ENCODE measurements at regions not wholly inside any gene's neighbourhood (a gene's known extent, or its start where the extent isn't known, plus 50 kb on each side); places are given as distances from the start of the nearest gene placed in this dataset.

- TF ChIP-seq ZNF114 (CRISPR knock-in tag; IDR thresholded peaks at IDR 0.05) (no peak), REST (IDR thresholded peaks at IDR 0.05; ENCODE audit: unreplicated experiment) (no peak), STAT1 (IDR thresholded peaks at IDR 0.05; ENCODE audit: unreplicated experiment) (no peak), EZH2 (IDR thresholded peaks at IDR 0.05; ENCODE audit: low read depth, unreplicated experiment) (no peak)
Measured at GRCh38 chr4:103907414-103907813, 187.6 kb upstream of the TACR3 start (continued).

GRCh38 chr4:103904123-103904522 is 184.3 kb upstream of the TACR3 start:
- DNase-seq (ENCODE audit: low spot score) (no peak), ATAC-seq (no peak)
- no peak overlapping the region for H3K4me3 Mint-ChIP-seq
- Histone ChIP-seq H3K79me2 (replicated peaks; ENCODE audit: insufficient read depth) (no peaks in the 10 kb centered on the region), H3K27ac (ENCODE audit: low read depth) (no peak overlapping the region), H3K27me3 (ENCODE audit: insufficient read depth) (no peaks in the 10 kb centered on the region), H3K4me3 (no peak overlapping the region), H3F3A (replicated peaks; ENCODE audit: low read depth) (no peaks in the 10 kb centered on the region), H3K36me3 (ENCODE audit: insufficient read depth) (no peaks in the 10 kb centered on the region), H3K4me2 (no peak overlapping the region), H3K4me1 (ENCODE audit: insufficient read depth) (no peaks in the 10 kb centered on the region), H2AFZ (no peak overlapping the region), H4K20me1 (replicated peaks; ENCODE audit: insufficient read depth) (no peaks in the 10 kb centered on the region), H3K9me2 (ENCODE audit: insufficient read depth) (peaks cover 6% of the 10 kb centered on the region; the same call in 1 of the 2 replicates)
- H3K9me3 Mint-ChIP-seq = peaks cover 7% of the 10 kb centered on the region; the same call in 1 of the 3 replicates
- no peaks in the 10 kb centered on the region for H3K27me3 Mint-ChIP-seq (ENCODE audit: insufficient read depth, low read depth, poor library complexity)
- H3K4me1 Mint-ChIP-seq = no peaks in the 10 kb centered on the region
- H3K36me3 Mint-ChIP-seq (ENCODE audit: low read depth) = peaks cover 4% of the 10 kb centered on the region; the same call in 1 of the 3 replicates
- no peak overlapping the region for H3K27ac Mint-ChIP-seq
- TF ChIP-seq NANOG (IDR thresholded peaks at IDR 0.05; ENCODE audit: borderline replicate concordance) = no peak
- no peak for TF ChIP-seq JUNB (IDR thresholded peaks at IDR 0.05; ENCODE audit: unreplicated experiment)
- TF ChIP-seq REST (IDR thresholded peaks at IDR 0.05; ENCODE audit: unreplicated experiment) = no peak
- no peak for TF ChIP-seq CTCF (conservative IDR thresholded peaks at IDR 0.05; ENCODE audit: low read depth in 2 of 2)
- TF ChIP-seq CREB1 (CRISPR knock-in tag; IDR thresholded peaks at IDR 0.05; ENCODE audit: low read depth) = no peak
- no peak for TF ChIP-seq EZH2phosphoT487 (IDR thresholded peaks at IDR 0.05; ENCODE audit: unreplicated experiment)
- no peak for TF ChIP-seq EZH2 (IDR thresholded peaks at IDR 0.05; ENCODE audit: low read depth, unreplicated experiment)
- no peak for TF ChIP-seq STAT1 (IDR thresholded peaks at IDR 0.05; ENCODE audit: unreplicated experiment)
- no peak for TF ChIP-seq POLR2AphosphoS5 (IDR thresholded peaks at IDR 0.05; ENCODE audit: low read depth)
- TF ChIP-seq ZNF114 (CRISPR knock-in tag; IDR thresholded peaks at IDR 0.05) = no peak
- no peak for TF ChIP-seq ETS1 (IDR thresholded peaks at IDR 0.05)

All from GM23338 (cell line).